Tibial nerve (tissue), 4 donors: ENCODE measurements at regions not wholly inside any gene's neighbourhood (a gene's known extent, or its start where the extent isn't known, plus 50 kb on each side); places are given as distances from the start of the nearest gene placed in this dataset.
"Not testable (repeated sequence)": the region's sequence is repeated elsewhere in the genome, so short reads cannot be mapped to it uniquely, and the experiment has no call there.

ENCODE experiments used
- DNase-seq, 2 donors: peaks; one replicate each; pipeline ENCODE4 v3.0.0-alpha.2; 2019; ENCODE audit warnings: low spot score in 2 of 2
- H3K27ac ChIP-seq, 4 donors: fragments of 200-600 bp; sonication (generic) in 3 of 4; one replicate each; pipeline ENCODE4 v1.5.1; 2017 to 2019; ENCODE audit warnings: mild to moderate bottlenecking in 1 of 4
- H3K27me3 ChIP-seq, 2 donors: fragments of 200-600 bp; sonication (generic) in 1 of 2; one replicate each; pipeline versions ENCODE4 v1.5.1 to v1.6.0; 2017 to 2019
- H3K36me3 ChIP-seq, 3 donors: fragments of 200-600 bp; sonication (generic); one replicate each; pipeline ENCODE4 v1.5.1; 2018 to 2019
- H3K4me1 ChIP-seq, 4 donors: fragments of 200-600 bp; sonication (generic) in 3 of 4; one replicate each; pipeline ENCODE4 v1.5.1; 2017 to 2019
- H3K4me3 ChIP-seq, 4 donors: fragments of 200-600 bp; sonication (generic) in 3 of 4; one replicate each; pipeline ENCODE4 v1.5.1; 2017 to 2019; ENCODE audit warnings: mild to moderate bottlenecking in 1 of 4, moderate library complexity in 1 of 4
- H3K9me3 ChIP-seq, 4 donors: fragments of 200-600 bp; sonication (generic) in 3 of 4; one replicate each; pipeline ENCODE4 v1.5.1; 2017 to 2019
- EP300 ChIP-seq, 2 donors: sonication (generic); formaldehyde crosslinking; IDR thresholded peaks; one replicate each; pipeline ENCODE4 v1.6.1; 2017; ENCODE audit warnings: antibody characterized with exemption in 2 of 2, mild to moderate bottlenecking in 1 of 2
- POLR2A ChIP-seq, 2 donors: fragments of 450-650 bp; IDR thresholded peaks; one replicate each; pipeline ENCODE4 v1.6.1; 2017; ENCODE audit warnings: antibody characterized with exemption in 2 of 2, mild to moderate bottlenecking in 2 of 2, moderate library complexity in 2 of 2
- WGBS, 2 donors: methylation state at CpG; one replicate each; pipeline ENCODE4 v1.1.5; 2018; 5-methylcytosine and 5-hydroxymethylcytosine counted together
- TF ChIP-seq, protein P1 (sequence below), 5 experiments: fragments of 200-600 bp in 3 of 5; fragments of 450-650 bp in 2 of 5; sonication (generic) in 3 of 5; IDR thresholded peaks; one replicate each; pipeline ENCODE4 v1.5.1; 2016 to 2019; ENCODE audit warnings: antibody characterized with exemption in 5 of 5, mild to moderate bottlenecking in 3 of 5, moderate library complexity in 2 of 5

- peaks cover 0 to 9% (median 0%) of the 10 kb centered on the region in 4 donors for H3K9me3 ChIP-seq
- TF ChIP-seq, protein P1, sequence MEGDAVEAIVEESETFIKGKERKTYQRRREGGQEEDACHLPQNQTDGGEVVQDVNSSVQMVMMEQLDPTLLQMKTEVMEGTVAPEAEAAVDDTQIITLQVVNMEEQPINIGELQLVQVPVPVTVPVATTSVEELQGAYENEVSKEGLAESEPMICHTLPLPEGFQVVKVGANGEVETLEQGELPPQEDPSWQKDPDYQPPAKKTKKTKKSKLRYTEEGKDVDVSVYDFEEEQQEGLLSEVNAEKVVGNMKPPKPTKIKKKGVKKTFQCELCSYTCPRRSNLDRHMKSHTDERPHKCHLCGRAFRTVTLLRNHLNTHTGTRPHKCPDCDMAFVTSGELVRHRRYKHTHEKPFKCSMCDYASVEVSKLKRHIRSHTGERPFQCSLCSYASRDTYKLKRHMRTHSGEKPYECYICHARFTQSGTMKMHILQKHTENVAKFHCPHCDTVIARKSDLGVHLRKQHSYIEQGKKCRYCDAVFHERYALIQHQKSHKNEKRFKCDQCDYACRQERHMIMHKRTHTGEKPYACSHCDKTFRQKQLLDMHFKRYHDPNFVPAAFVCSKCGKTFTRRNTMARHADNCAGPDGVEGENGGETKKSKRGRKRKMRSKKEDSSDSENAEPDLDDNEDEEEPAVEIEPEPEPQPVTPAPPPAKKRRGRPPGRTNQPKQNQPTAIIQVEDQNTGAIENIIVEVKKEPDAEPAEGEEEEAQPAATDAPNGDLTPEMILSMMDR (IDR thresholded peaks at IDR 0.05), result no peak
- no peak for TF ChIP-seq POLR2A (IDR thresholded peaks at IDR 0.05)
- TF ChIP-seq EP300 (IDR thresholded peaks at IDR 0.05), result no peak
- H3K36me3 ChIP-seq, result no peaks in the 10 kb centered on the region
- H3K27me3 ChIP-seq, result no peaks in the 10 kb centered on the region
- H3K27ac ChIP-seq, result no peak overlapping the region
- no peak for DNase-seq
- H3K4me3 ChIP-seq, result no peak overlapping the region
- WGBS, 2 donors, result 80 to 91% methylated on average over 2 of the region's 2 CpGs
- H3K4me1 ChIP-seq, result no peaks in the 10 kb centered on the region
These were observed 96.7 kb downstream of the GALR1 start for GRCh38 chr18:77346208-77346810.

DNA sequence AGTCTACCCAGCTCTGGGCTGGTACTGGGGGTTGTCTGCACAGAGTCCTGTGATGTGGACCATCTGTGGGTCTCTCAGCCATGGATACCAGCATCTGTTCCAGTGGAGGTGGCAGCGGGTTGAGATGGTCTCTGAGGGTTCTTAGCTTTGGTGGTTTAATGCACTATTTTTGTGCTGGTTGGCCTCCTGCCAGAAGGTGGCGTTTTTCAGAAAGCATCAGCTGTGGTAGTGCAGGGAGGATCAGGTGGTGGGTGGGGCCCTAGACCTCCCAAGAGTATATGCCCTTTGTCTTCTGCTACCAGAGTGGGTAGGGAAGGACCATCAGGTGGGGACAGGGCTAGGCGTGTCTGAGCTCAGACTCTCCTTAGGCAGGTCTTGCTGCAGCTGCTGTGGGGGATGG lies 103.7 kb downstream of the GALR1 start:
- not testable (repeated sequence) for H3K36me3 ChIP-seq, H3K4me3 ChIP-seq, H3K9me3 ChIP-seq, DNase-seq, H3K27me3 ChIP-seq, H3K4me1 ChIP-seq, H3K27ac ChIP-seq
- 80 to 89% methylated on average over 3 of the region's 3 CpGs for WGBS, 2 donors

GRCh38 chr18:77359561-77360314 lies 110.1 kb downstream of the GALR1 start:
- Histone ChIP-seq H3K27ac (no peak overlapping the region), H3K36me3 (no peaks in the 10 kb centered on the region), H3K9me3 (no peaks in the 10 kb centered on the region), H3K4me3 (no peak overlapping the region), H3K27me3 (no peaks in the 10 kb centered on the region), H3K4me1 (no peaks in the 10 kb centered on the region)
- no peak for TF ChIP-seq POLR2A (IDR thresholded peaks at IDR 0.05)
- TF ChIP-seq, protein P1 (IDR thresholded peaks at IDR 0.05), result no peak
- TF ChIP-seq EP300 (IDR thresholded peaks at IDR 0.05), result no peak
- no peak for DNase-seq
- WGBS, 2 donors, result 84 to 86% methylated on average over 4 of the region's 4 CpGs

- no peaks in the 10 kb centered on the region for H3K27me3 ChIP-seq
- H3K4me3 ChIP-seq, result no peak overlapping the region
- WGBS, 2 donors, result 44 to 46% methylated on average over 3 of the region's 3 CpGs
- no peak for DNase-seq
- no peaks in the 10 kb centered on the region for H3K36me3 ChIP-seq
- no peaks in the 10 kb centered on the region for H3K9me3 ChIP-seq
- H3K27ac ChIP-seq, result no peak overlapping the region
- no peak for TF ChIP-seq POLR2A (IDR thresholded peaks at IDR 0.05)
- no peak for TF ChIP-seq EP300 (IDR thresholded peaks at IDR 0.05)
- TF ChIP-seq, protein P1 (IDR thresholded peaks at IDR 0.05), result no peak
- H3K4me1 ChIP-seq, result peaks cover 0 to 2% (median 0%) of the 10 kb centered on the region in 4 donors
These were observed 110.9 kb downstream of the GALR1 start for GRCh38 chr18:77360315-77361190.

GRCh38 chr18:77361382-77361781 lies 111.7 kb downstream of the GALR1 start:
- Histone ChIP-seq H3K4me3 (no peak overlapping the region), H3K36me3 (no peaks in the 10 kb centered on the region), H3K27ac (no peak overlapping the region), H3K4me1 (peaks cover 0 to 6% (median under 1%) of the 10 kb centered on the region in 4 donors), H3K27me3 (no peaks in the 10 kb centered on the region), H3K9me3 (no peaks in the 10 kb centered on the region)
- no peak for DNase-seq
- 31 to 40% methylated on average over 1 of the region's 1 CpG for WGBS, 2 donors
- TF ChIP-seq, protein P1 (IDR thresholded peaks at IDR 0.05), result no peak
- TF ChIP-seq POLR2A (IDR thresholded peaks at IDR 0.05), result no peak
- no peak for TF ChIP-seq EP300 (IDR thresholded peaks at IDR 0.05)
